ENCODE measurements at regions not wholly inside any gene's neighbourhood (a gene's known extent, or its start where the extent isn't known, plus 50 kb on each side); places are given as distances from the start of the nearest gene placed in this dataset.

DNA sequence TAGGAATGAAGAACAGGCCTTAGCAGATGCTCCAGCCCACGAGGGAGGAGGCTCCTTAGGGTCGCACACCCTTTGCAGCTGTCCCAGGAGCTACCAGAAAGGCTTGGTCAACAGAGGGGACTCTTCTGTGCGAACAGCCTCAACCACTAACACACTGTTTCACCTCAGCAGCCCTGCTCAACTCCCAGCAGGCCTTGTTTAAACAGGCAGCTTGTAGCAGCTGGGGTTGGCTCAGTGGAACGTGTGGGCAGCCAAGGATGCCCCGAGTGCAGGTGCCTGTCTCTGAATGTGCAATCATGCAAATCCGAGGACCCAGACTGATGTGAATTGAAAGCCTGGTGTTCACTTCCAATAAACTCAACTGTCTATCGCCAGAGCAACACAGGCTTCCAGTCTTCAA, 88.7 kb upstream of the CXCR4 start:
- intact Hi-C loops (cut with micrococcal nuclease), result loop anchor here in 1 of 2 donors (5.0 kb wide), 1 partner anchor 289 kb away; no protein-coding TSS in a partner anchor
- H3K27me3 Mint-ChIP-seq (ENCODE audit: low read depth in 3 of 3), result peaks cover 0 to 1% (median 0%) of the 10 kb centered on the region in 3 donors

DNA sequence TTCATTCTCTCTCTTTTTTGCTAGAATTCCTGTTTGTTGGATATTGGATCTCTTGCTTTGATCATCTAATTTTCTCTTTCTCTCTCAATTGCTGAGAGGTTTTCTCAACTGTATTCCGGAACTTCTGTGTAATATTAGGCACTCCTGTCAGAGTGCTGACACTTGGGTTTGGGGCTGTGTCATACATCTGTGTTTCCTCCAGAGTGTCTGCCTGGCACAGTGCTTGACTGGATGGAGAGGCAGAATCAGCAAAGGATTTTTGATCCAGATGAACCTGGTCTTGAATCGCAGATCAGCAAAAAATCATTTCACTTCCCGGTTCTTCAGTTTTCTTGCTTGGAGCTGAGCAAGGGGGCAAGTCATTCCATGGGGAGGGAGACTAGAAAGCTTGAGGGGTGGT, 87.7 kb upstream of the CXCR4 start:
- WGBS (ENCODE audit: insufficient coverage), result 82% methylated on average over 2 of the region's 3 CpGs
- H3K36me3 ChIP-seq (replicated peaks in 1 of 2; ENCODE audit: control insufficient read depth in 1 of 2, insufficient read depth in 2 of 2, low read length in 2 of 2), result no peaks in the 10 kb centered on the region
- H3K4me3 Mint-ChIP-seq, result no peak overlapping the region

More for the DNA sequence above, 88.7 kb upstream of the CXCR4 start:
- H3K4me3 Mint-ChIP-seq, result no peak overlapping the region
- Histone ChIP-seq H3K79me2 (ENCODE audit: insufficient read depth, low read length) (no peaks in the 10 kb centered on the region), H3K4me2 (replicated peaks; ENCODE audit: extremely low read depth, low read length, poor library complexity, severe bottlenecking) (no peak overlapping the region), H3K9ac (ENCODE audit: insufficient read depth, low read length, poor library complexity, severe bottlenecking) (no peak overlapping the region), H3K36me3 (replicated peaks in 1 of 2; ENCODE audit: control insufficient read depth in 1 of 2, insufficient read depth in 2 of 2, low read length in 2 of 2) (no peaks in the 10 kb centered on the region), H3K27me3 (ENCODE audit: control insufficient read depth in 2 of 2, insufficient read depth in 2 of 2, low read length in 2 of 2) (no peaks in the 10 kb centered on the region), H3K27ac (ENCODE audit: low read depth in 1 of 2, low read length in 2 of 2) (no peak overlapping the region), H3K9me3 (replicated peaks in 1 of 2; ENCODE audit: control insufficient read depth in 1 of 2, insufficient read depth in 1 of 2, low read length in 2 of 2) (peaks cover 0 to 8% of the 10 kb centered on the region in 2 donors), H3K4me3 (replicated peaks in 1 of 3; ENCODE audit: low read depth in 2 of 3, low read length in 3 of 3) (no peak overlapping the region), H3K4me1 (ENCODE audit: control insufficient read depth in 1 of 2, insufficient read depth in 2 of 2, low read length in 2 of 2) (peaks cover 57 to 66% of the 10 kb centered on the region in 2 donors), H4K20me1 (ENCODE audit: insufficient read depth, low read length) (no peaks in the 10 kb centered on the region), H2AFZ (ENCODE audit: insufficient read depth, low read depth, low read length, poor library complexity, severe bottlenecking) (no peak overlapping the region)
- H3K4me1 Mint-ChIP-seq, result peaks cover 67% of the 10 kb centered on the region
- 91% methylated on average over 6 of the region's 7 CpGs for WGBS (ENCODE audit: insufficient coverage)
- peak overlapping the region in 2 of 7 donors; percentile 68 to 95 for H3K27ac Mint-ChIP-seq
- peaks cover 6 to 12% (median 10%) of the 10 kb centered on the region in 7 donors for H3K9me3 Mint-ChIP-seq
- no peak for DNase-seq
- H3K36me3 Mint-ChIP-seq, result no peaks in the 10 kb centered on the region
- TF ChIP-seq, protein P1, sequence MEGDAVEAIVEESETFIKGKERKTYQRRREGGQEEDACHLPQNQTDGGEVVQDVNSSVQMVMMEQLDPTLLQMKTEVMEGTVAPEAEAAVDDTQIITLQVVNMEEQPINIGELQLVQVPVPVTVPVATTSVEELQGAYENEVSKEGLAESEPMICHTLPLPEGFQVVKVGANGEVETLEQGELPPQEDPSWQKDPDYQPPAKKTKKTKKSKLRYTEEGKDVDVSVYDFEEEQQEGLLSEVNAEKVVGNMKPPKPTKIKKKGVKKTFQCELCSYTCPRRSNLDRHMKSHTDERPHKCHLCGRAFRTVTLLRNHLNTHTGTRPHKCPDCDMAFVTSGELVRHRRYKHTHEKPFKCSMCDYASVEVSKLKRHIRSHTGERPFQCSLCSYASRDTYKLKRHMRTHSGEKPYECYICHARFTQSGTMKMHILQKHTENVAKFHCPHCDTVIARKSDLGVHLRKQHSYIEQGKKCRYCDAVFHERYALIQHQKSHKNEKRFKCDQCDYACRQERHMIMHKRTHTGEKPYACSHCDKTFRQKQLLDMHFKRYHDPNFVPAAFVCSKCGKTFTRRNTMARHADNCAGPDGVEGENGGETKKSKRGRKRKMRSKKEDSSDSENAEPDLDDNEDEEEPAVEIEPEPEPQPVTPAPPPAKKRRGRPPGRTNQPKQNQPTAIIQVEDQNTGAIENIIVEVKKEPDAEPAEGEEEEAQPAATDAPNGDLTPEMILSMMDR (IDR thresholded peaks at IDR 0.05), result no peak

More for the DNA sequence above, 87.7 kb upstream of the CXCR4 start:
- DNase-seq, result peak; percentile 25 to 29 (median 26)
- no peak overlapping the region for H3K4me3 ChIP-seq (replicated peaks in 1 of 3; ENCODE audit: low read depth in 2 of 3, low read length in 3 of 3)
- TF ChIP-seq, protein P1 (IDR thresholded peaks at IDR 0.05), result no peak
- peak overlapping the region in 1 of 2 donors; percentile 17 for H3K27ac ChIP-seq (ENCODE audit: low read depth in 1 of 2, low read length in 2 of 2)
- H3K36me3 Mint-ChIP-seq, result no peaks in the 10 kb centered on the region
- H4K20me1 ChIP-seq (ENCODE audit: insufficient read depth, low read length), result no peaks in the 10 kb centered on the region
- peaks cover 0 to 8% of the 10 kb centered on the region in 2 donors for H3K9me3 ChIP-seq (replicated peaks in 1 of 2; ENCODE audit: control insufficient read depth in 1 of 2, insufficient read depth in 1 of 2, low read length in 2 of 2)
- H3K27ac Mint-ChIP-seq, result peak overlapping the region in 4 of 7 donors; percentile 55 to 73 (median 62)
- H3K4me2 ChIP-seq (replicated peaks; ENCODE audit: extremely low read depth, low read length, poor library complexity, severe bottlenecking), result no peak overlapping the region
- intact Hi-C loops (cut with micrococcal nuclease), result loop anchor here in 1 of 2 donors (5.0 kb wide), 1 partner anchor 288 kb away; no protein-coding TSS in a partner anchor
- peaks cover 57% of the 10 kb centered on the region for H3K4me1 Mint-ChIP-seq
- H3K9me3 Mint-ChIP-seq, result peaks cover 6 to 14% (median 10%) of the 10 kb centered on the region in 7 donors
- H3K27me3 ChIP-seq (ENCODE audit: control insufficient read depth in 2 of 2, insufficient read depth in 2 of 2, low read length in 2 of 2), result no peaks in the 10 kb centered on the region
- peaks cover 0 to 1% (median 0%) of the 10 kb centered on the region in 3 donors for H3K27me3 Mint-ChIP-seq (ENCODE audit: low read depth in 3 of 3)
- peaks cover 47 to 56% of the 10 kb centered on the region in 2 donors for H3K4me1 ChIP-seq (ENCODE audit: control insufficient read depth in 1 of 2, insufficient read depth in 2 of 2, low read length in 2 of 2)
- no peak overlapping the region for H2AFZ ChIP-seq (ENCODE audit: insufficient read depth, low read depth, low read length, poor library complexity, severe bottlenecking)
- H3K9ac ChIP-seq (ENCODE audit: insufficient read depth, low read length, poor library complexity, severe bottlenecking), result no peak overlapping the region
- no peaks in the 10 kb centered on the region for H3K79me2 ChIP-seq (ENCODE audit: insufficient read depth, low read length)
